ENCODE measurements at regions not wholly inside any gene's neighbourhood (a gene's known extent, or its start where the extent isn't known, plus 50 kb on each side); places are given as distances from the start of the nearest gene placed in this dataset.

GRCh38 chr5:9784231-9784630 is 154.1 kb upstream of the TAS2R1 start:
- ChIA-PET POLR2A (no interaction called here), CTCF (no interaction called here)
- no peak for DNase-seq (ENCODE audit: extremely low spot score)
- no peak for TF ChIP-seq CTCF (IDR thresholded peaks at IDR 0.05; ENCODE audit: control extremely low read depth, extremely low read depth, low read depth, missing control alignments)

GRCh38 chr5:9782826-9783560 is 152.8 kb upstream of the TAS2R1 start:
- DNase-seq (ENCODE audit: extremely low spot score), result no peak
- ChIA-PET POLR2A (no interaction called here), CTCF (no interaction called here)
- no peak for TF ChIP-seq CTCF (IDR thresholded peaks at IDR 0.05; ENCODE audit: control extremely low read depth, extremely low read depth, low read depth, missing control alignments)

- DNase-seq (ENCODE audit: extremely low spot score), result no peak
- TF ChIP-seq CTCF (IDR thresholded peaks at IDR 0.05; ENCODE audit: control extremely low read depth, extremely low read depth, low read depth, missing control alignments), result no peak
- CTCF ChIA-PET, result no interaction called here
- POLR2A ChIA-PET, result no interaction called here
These were observed 151.7 kb upstream of the TAS2R1 start for GRCh38 chr5:9781890-9782289.

- no peak for DNase-seq (ENCODE audit: extremely low spot score)
- CTCF ChIA-PET, result no interaction called here
- POLR2A ChIA-PET, result no interaction called here
- TF ChIP-seq CTCF (IDR thresholded peaks at IDR 0.05; ENCODE audit: control extremely low read depth, extremely low read depth, low read depth, missing control alignments), result no peak
These were observed 151.1 kb upstream of the TAS2R1 start for GRCh38 chr5:9781275-9781674.

GRCh38 chr5:9780501-9780900 is 150.3 kb upstream of the TAS2R1 start:
- ChIA-PET POLR2A (no interaction called here), CTCF (no interaction called here)
- TF ChIP-seq CTCF (IDR thresholded peaks at IDR 0.05; ENCODE audit: control extremely low read depth, extremely low read depth, low read depth, missing control alignments), result no peak
- no peak for DNase-seq (ENCODE audit: extremely low spot score)

GRCh38 chr5:9776525-9776924 is 146.4 kb upstream of the TAS2R1 start:
- no peak for TF ChIP-seq CTCF (IDR thresholded peaks at IDR 0.05; ENCODE audit: control extremely low read depth, extremely low read depth, low read depth, missing control alignments)
- no peak for DNase-seq (ENCODE audit: extremely low spot score)
- ChIA-PET CTCF (interaction anchor here (1.2 kb wide), 1 partner anchor 23 kb away, joined by 3 read pairs; no protein-coding TSS in a partner anchor), POLR2A (no interaction called here)
